ENCODE measurements at regions not wholly inside any gene's neighbourhood (a gene's known extent, or its start where the extent isn't known, plus 50 kb on each side); places are given as distances from the start of the nearest gene placed in this dataset.

- Histone ChIP-seq H3K27ac (ENCODE audit: low read depth in 1 of 2, low read length in 2 of 2) (no peak overlapping the region), H3K9me3 (ENCODE audit: control insufficient read depth in 4 of 4, low read length in 3 of 4) (no peaks in the 10 kb centered on the region), H3K36me3 (ENCODE audit: control insufficient read depth in 4 of 4, insufficient read depth in 3 of 4, low read depth in 1 of 4, low read length in 3 of 4) (no peaks in the 10 kb centered on the region), H3K4me3 (ENCODE audit: low read depth in 1 of 3, low read length in 3 of 3) (no peak overlapping the region), H3K9ac (ENCODE audit: low read depth in 1 of 2, low read length in 2 of 2) (no peak overlapping the region), H3K4me1 (ENCODE audit: control insufficient read depth in 4 of 4, insufficient read depth in 4 of 4, low read length in 3 of 4) (peaks cover 0 to 3% (median 0%) of the 10 kb centered on the region in 4 donors), H3K27me3 (ENCODE audit: control insufficient read depth in 4 of 4, insufficient read depth in 4 of 4, low read length in 3 of 4) (no peaks in the 10 kb centered on the region)
- 43% methylated on average over 13 of the region's 13 CpGs for WGBS
- DNase-seq (ENCODE audit: low spot score), result peak; percentile 77
- no peak for TF ChIP-seq NR2F2 (IDR thresholded peaks at IDR 0.05)
- TF ChIP-seq CTCF (IDR thresholded peaks at IDR 0.05; ENCODE audit: low read depth, low read length, missing input control), result peak; percentile 66
- no peak for TF ChIP-seq SP1 (IDR thresholded peaks at IDR 0.05)
- TF ChIP-seq ZBTB33 (IDR thresholded peaks at IDR 0.05), result no peak
- TF ChIP-seq ATF3 (IDR thresholded peaks at IDR 0.05), result no peak
- TF ChIP-seq HNF4A (conservative IDR thresholded peaks at IDR 0.05), result no peak
- no peak for TF ChIP-seq GABPA (IDR thresholded peaks at IDR 0.05 in 1 of 2, conservative IDR thresholded peaks at IDR 0.05 in 1 of 2)
- TF ChIP-seq EGR1 (IDR thresholded peaks at IDR 0.05; ENCODE audit: low read depth in 2 of 2), result peak in 1 of 2 donors; percentile 40
- TF ChIP-seq RAD21 (IDR thresholded peaks at IDR 0.05), result peak; percentile 89 to 97
- TF ChIP-seq HNF4G (IDR thresholded peaks at IDR 0.05), result no peak
- no peak for TF ChIP-seq MAX (IDR thresholded peaks at IDR 0.05)
- no peak for TF ChIP-seq JUND (IDR thresholded peaks at IDR 0.05)
Observed at GRCh38 chr6:188821-189655, 103.2 kb upstream of the DUSP22 start.

GRCh38 chr6:189676-190075 lies 102.6 kb upstream of the DUSP22 start:
- peaks cover 0 to 3% (median 0%) of the 10 kb centered on the region in 4 donors for H3K4me1 ChIP-seq (ENCODE audit: control insufficient read depth in 4 of 4, insufficient read depth in 4 of 4, low read length in 3 of 4)
- no peaks in the 10 kb centered on the region for H3K36me3 ChIP-seq (ENCODE audit: control insufficient read depth in 4 of 4, insufficient read depth in 3 of 4, low read depth in 1 of 4, low read length in 3 of 4)
- no peak for DNase-seq (ENCODE audit: low spot score)
- no peak overlapping the region for H3K4me3 ChIP-seq (ENCODE audit: low read depth in 1 of 3, low read length in 3 of 3)
- no peak overlapping the region for H3K9ac ChIP-seq (ENCODE audit: low read depth in 1 of 2, low read length in 2 of 2)
- WGBS, result 92% methylated on average over 8 of the region's 8 CpGs
- H3K27me3 ChIP-seq (ENCODE audit: control insufficient read depth in 4 of 4, insufficient read depth in 4 of 4, low read length in 3 of 4), result no peaks in the 10 kb centered on the region
- no peaks in the 10 kb centered on the region for H3K9me3 ChIP-seq (ENCODE audit: control insufficient read depth in 4 of 4, low read length in 3 of 4)
- TF ChIP-seq JUND (IDR thresholded peaks at IDR 0.05), result no peak
- TF ChIP-seq MAX (IDR thresholded peaks at IDR 0.05), result no peak
- no peak overlapping the region for H3K27ac ChIP-seq (ENCODE audit: low read depth in 1 of 2, low read length in 2 of 2)

Data from liver (tissue), 8 donors.